Spleen (tissue), 11 donors: ENCODE measurements at regions not wholly inside any gene's neighbourhood (a gene's known extent, or its start where the extent isn't known, plus 50 kb on each side); places are given as distances from the start of the nearest gene placed in this dataset.

ENCODE experiments used
- DNase-seq: peaks from one replicate; pipeline ENCODE4 v3.0.0-alpha.2; 2020
- H3K27ac ChIP-seq, 8 donors: fragments of 200-600 bp; sonication (generic) in 7 of 8; 1 replicate in 4 of 8; 2 replicates in 4 of 8; pipeline versions ENCODE4 v1.5.0 to v1.8.0; 2016 to 2021; ENCODE audit warnings: inconsistent platforms in 4 of 8, mild to moderate bottlenecking in 4 of 8, moderate library complexity in 1 of 8
- H3K27me3 ChIP-seq, 7 donors: fragments of 200-600 bp; sonication (generic) in 6 of 7; replicated peaks in 1 of 7; 1 replicate in 4 of 7; 2 replicates in 3 of 7; pipeline versions ENCODE4 v1.5.0 to v1.8.0; 2016 to 2021; ENCODE audit warnings: inconsistent platforms in 3 of 7, mild to moderate bottlenecking in 1 of 7
- H3K36me3 ChIP-seq, 6 donors: fragments of 200-600 bp; sonication (generic) in 5 of 6; 1 replicate in 4 of 6; 2 replicates in 2 of 6; pipeline versions ENCODE4 v1.5.0 to v1.8.0; 2016 to 2021; ENCODE audit warnings: inconsistent platforms in 2 of 6
- H3K4me1 ChIP-seq, 6 donors: fragments of 200-600 bp; sonication (generic) in 5 of 6; 1 replicate in 3 of 6; 2 replicates in 3 of 6; pipeline versions ENCODE4 v1.5.0 to v1.8.0; 2016 to 2021; ENCODE audit warnings: inconsistent platforms in 3 of 6
- H3K4me3 ChIP-seq, 8 donors: fragments of 200-600 bp; sonication (generic) in 7 of 8; 1 replicate in 4 of 8; 2 replicates in 4 of 8; pipeline versions ENCODE4 v1.5.0 to v1.8.0; 2016 to 2021; ENCODE audit warnings: inconsistent platforms in 4 of 8, mild to moderate bottlenecking in 4 of 8, moderate library complexity in 2 of 8
- H3K9me3 ChIP-seq, 8 donors: fragments of 200-600 bp; sonication (generic) in 7 of 8; 1 replicate in 4 of 8; 2 replicates in 4 of 8; pipeline versions ENCODE4 v1.5.0 to v1.8.0; 2016 to 2021; ENCODE audit warnings: inconsistent platforms in 4 of 8
- POLR2A ChIP-seq, 3 donors: fragments of 450-650 bp; IDR thresholded peaks; one replicate each; pipeline ENCODE4 v1.5.1; 2017; ENCODE audit warnings: antibody characterized with exemption in 3 of 3, mild to moderate bottlenecking in 1 of 3
- POLR2AphosphoS5 ChIP-seq, 3 donors: sonication (generic); formaldehyde crosslinking; IDR thresholded peaks; one replicate each; pipeline ENCODE4 v1.5.1; 2017; ENCODE audit warnings: antibody characterized with exemption in 3 of 3
- WGBS, 5 donors: extraction: QIAGEN DNeasy Blood & Tissue Kit in 3 of 5; methylation state at CpG; one replicate each; pipeline versions ENCODE4 v1.1.5 to v1.1.7; 2013 to 2018; 5-methylcytosine and 5-hydroxymethylcytosine counted together
- intact Hi-C: fragments of 100-400 bp; cut with DNase I; formaldehyde crosslinking; loops from one replicate; pipeline ENCODE4 v1.15.0; 2023; ENCODE audit warnings: low total_unique reads
- TF ChIP-seq, protein P1 (sequence below), 11 experiments: fragments of 200-600 bp in 7 of 11; fragments of 450-650 bp in 4 of 11; sonication (generic) in 4 of 11; IDR thresholded peaks in 8 of 11; conservative IDR thresholded peaks in 3 of 11; 1 replicate in 7 of 11; 2 replicates in 4 of 11; pipeline versions ENCODE4 v1.4.0 to v1.8.0; 2016 to 2021; ENCODE audit warnings: antibody characterized with exemption in 11 of 11, inconsistent platforms in 4 of 11, mild to moderate bottlenecking in 1 of 11
- donor health status: healthy with polysubstance abuse.
- donor health status: DM: no; HTN: no; CAD: no; lungs with moderate emphysema.
- donor health status: DM: no; HTN: no; CAD: no.
- donor health status: Bipolar disorder and iron deficiency.
- donor health status: healthy.
- donor health status: DM: no; HTN: no; CAD: no.
- donor health status: DM: yes; HTN: yes; CAD: no.

DNA sequence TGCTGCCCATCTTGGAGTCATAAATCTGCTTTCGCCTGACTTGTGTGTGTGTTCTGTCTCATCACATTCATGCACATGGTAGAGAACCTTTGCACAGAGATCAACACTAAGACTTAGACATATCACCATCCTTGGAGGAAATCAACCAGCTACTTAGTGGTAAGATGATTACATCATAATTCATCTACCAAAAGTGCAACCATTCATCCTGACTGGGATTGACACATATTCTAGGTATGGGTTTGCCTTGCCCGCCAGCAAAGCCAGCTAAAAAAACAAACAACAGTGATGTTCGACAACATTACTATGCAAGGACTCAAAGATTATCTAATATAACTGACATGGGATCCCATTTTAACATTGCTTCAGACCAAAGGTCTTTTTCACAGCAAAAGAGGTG, 228.7 kb downstream of the NUAK1 start:
- TF ChIP-seq POLR2AphosphoS5 (IDR thresholded peaks at IDR 0.05) (no peak), POLR2A (IDR thresholded peaks at IDR 0.05) (no peak)
- TF ChIP-seq, protein P1, sequence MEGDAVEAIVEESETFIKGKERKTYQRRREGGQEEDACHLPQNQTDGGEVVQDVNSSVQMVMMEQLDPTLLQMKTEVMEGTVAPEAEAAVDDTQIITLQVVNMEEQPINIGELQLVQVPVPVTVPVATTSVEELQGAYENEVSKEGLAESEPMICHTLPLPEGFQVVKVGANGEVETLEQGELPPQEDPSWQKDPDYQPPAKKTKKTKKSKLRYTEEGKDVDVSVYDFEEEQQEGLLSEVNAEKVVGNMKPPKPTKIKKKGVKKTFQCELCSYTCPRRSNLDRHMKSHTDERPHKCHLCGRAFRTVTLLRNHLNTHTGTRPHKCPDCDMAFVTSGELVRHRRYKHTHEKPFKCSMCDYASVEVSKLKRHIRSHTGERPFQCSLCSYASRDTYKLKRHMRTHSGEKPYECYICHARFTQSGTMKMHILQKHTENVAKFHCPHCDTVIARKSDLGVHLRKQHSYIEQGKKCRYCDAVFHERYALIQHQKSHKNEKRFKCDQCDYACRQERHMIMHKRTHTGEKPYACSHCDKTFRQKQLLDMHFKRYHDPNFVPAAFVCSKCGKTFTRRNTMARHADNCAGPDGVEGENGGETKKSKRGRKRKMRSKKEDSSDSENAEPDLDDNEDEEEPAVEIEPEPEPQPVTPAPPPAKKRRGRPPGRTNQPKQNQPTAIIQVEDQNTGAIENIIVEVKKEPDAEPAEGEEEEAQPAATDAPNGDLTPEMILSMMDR (IDR thresholded peaks at IDR 0.05 in 8 of 11, conservative IDR thresholded peaks at IDR 0.05 in 3 of 11) = no peak

DNA sequence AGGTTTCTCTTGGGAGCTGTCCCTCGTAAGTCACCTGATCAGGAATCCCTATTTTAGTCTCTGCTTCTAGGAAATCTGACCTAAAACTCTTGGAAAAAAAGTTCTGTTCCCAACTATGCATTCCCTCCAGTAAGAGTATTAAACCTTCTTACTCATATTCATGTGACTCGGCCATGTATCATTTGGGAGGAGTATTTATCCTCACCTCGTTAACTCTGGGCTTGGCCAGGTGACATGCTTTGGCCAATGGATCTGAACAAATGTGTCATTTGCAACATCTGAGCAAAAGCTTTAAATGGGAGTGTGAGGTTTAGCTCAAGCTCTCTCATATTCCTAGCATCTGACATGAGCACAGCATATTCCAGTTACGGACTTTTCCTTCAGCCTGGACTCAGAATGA, 226.8 kb downstream of the NUAK1 start:
- H3K36me3 ChIP-seq = no peaks in the 10 kb centered on the region
- peaks cover 0 to 6% (median 0%) of the 10 kb centered on the region in 7 donors for H3K27me3 ChIP-seq
- no peak for DNase-seq
- intact Hi-C loops = no loop called here
- peaks cover 0 to 8% (median 3%) of the 10 kb centered on the region in 8 donors for H3K9me3 ChIP-seq
- WGBS, 5 donors = 79 to 94% (median 86%) methylated on average over 4 of the region's 4 CpGs
- TF ChIP-seq POLR2A (IDR thresholded peaks at IDR 0.05) = no peak
- no peak overlapping the region for H3K27ac ChIP-seq
- no peak overlapping the region for H3K4me3 ChIP-seq
- H3K4me1 ChIP-seq = no peaks in the 10 kb centered on the region

More for the DNA sequence above, 228.7 kb downstream of the NUAK1 start:
- intact Hi-C loops = no loop called here
- peaks cover 0 to 6% (median 0%) of the 10 kb centered on the region in 7 donors for H3K27me3 ChIP-seq
- H3K9me3 ChIP-seq = peaks cover 0 to 8% (median 3%) of the 10 kb centered on the region in 8 donors
- no peaks in the 10 kb centered on the region for H3K4me1 ChIP-seq
- H3K4me3 ChIP-seq = no peak overlapping the region
- H3K27ac ChIP-seq = no peak overlapping the region
- 89 to 99% (median 94%) methylated on average over 3 of the region's 3 CpGs for WGBS, 5 donors
- DNase-seq = no peak
- H3K36me3 ChIP-seq = no peaks in the 10 kb centered on the region

DNA sequence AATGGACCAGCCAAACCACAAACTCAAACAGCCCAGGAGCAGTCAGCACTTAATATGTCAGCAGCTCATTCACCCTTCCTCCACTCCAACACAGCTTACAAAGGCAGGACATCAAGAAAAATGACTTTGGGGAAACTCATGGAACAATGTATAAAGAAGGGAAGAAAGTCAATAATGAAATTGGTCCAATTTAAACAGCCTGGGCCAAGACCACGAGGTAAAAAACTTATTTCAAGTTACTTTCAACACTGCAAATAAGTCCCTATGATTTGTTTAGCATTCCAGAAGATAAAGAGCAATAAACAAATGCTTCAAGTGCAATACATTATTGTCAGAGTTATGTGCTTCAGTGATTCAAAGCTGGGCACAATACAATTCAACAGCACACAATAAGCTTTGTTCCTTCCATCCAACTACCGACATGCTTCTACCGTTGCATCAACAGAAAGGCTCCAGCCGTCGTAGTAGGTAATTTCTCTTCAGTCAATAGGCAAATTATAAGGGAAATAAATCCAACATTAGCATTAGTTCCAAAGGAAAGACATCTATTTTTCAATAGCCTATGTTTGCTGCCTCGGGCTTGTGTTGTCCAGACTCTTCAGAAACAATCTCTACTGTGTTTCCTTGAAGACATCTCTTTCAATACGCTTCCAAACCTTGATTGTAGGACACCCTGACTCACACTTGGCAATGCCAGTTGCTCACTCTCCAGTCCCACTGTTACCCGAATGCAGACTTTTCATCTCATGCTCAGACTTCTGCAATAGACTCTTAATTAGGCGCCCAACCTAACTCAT, 225.7 kb downstream of the NUAK1 start:
- H3K4me1 ChIP-seq = no peaks in the 10 kb centered on the region
- no peaks in the 10 kb centered on the region for H3K36me3 ChIP-seq
- intact Hi-C loops = no loop called here
- no peak overlapping the region for H3K4me3 ChIP-seq
- WGBS, 5 donors = 83 to 90% (median 84%) methylated on average over 9 of the region's 9 CpGs
- H3K27me3 ChIP-seq = peaks cover 0 to 6% (median 0%) of the 10 kb centered on the region in 7 donors
- TF ChIP-seq POLR2AphosphoS5 (IDR thresholded peaks at IDR 0.05) (no peak), POLR2A (IDR thresholded peaks at IDR 0.05) (no peak)
- TF ChIP-seq, protein P1 (IDR thresholded peaks at IDR 0.05 in 8 of 11, conservative IDR thresholded peaks at IDR 0.05 in 3 of 11) = no peak
- H3K27ac ChIP-seq = no peak overlapping the region
- peaks cover 0 to 8% (median 3%) of the 10 kb centered on the region in 8 donors for H3K9me3 ChIP-seq
- no peak for DNase-seq

DNA sequence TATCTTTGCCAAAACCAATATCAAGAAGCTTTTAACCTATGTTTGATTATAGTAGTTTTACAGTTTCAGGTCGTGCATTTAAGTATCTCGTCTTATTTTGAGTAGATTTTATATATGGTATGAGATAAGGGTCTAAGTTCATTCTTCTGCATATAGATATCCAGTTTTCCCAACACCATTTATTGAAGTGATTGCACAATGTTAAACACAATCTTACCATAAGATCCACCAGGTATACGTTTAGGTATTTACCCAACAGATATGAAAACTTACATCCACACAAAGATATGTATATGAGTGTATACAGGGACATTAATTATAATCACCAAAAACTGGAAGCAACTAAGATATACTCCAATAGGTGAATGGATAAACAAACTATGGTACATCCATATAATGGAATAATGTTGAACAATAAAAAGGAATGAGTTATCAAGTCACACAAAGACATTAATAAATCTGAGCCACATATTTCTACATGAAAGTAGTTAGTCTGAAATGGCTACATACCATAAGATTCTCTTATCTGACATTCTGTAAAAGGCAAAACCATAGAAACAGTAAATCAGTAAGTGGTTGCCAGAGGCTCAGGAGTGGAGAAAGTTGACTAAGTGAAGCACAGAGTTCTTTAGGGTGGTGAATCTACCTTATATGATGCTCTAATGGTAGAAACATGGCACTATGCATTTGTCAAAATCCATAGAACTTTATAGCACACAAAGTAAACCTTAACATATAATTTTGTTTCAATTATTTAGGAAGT, 222.6 kb downstream of the NUAK1 start:
- 74 to 92% (median 79%) methylated on average over 3 of the region's 3 CpGs for WGBS, 5 donors
- intact Hi-C loops = no loop called here

More for the DNA sequence above, 222.6 kb downstream of the NUAK1 start:
- no peak overlapping the region for H3K4me3 ChIP-seq
- no peaks in the 10 kb centered on the region for H3K36me3 ChIP-seq
- peaks cover 0 to 8% (median 3%) of the 10 kb centered on the region in 8 donors for H3K9me3 ChIP-seq
- H3K27ac ChIP-seq = no peak overlapping the region
- no peaks in the 10 kb centered on the region for H3K27me3 ChIP-seq
- TF ChIP-seq POLR2A (IDR thresholded peaks at IDR 0.05) = no peak
- TF ChIP-seq, protein P1 (IDR thresholded peaks at IDR 0.05 in 8 of 11, conservative IDR thresholded peaks at IDR 0.05 in 3 of 11) = no peak
- no peak for TF ChIP-seq POLR2AphosphoS5 (IDR thresholded peaks at IDR 0.05)
- H3K4me1 ChIP-seq = no peaks in the 10 kb centered on the region
- no peak for DNase-seq
